Gastroesophageal sphincter (tissue), 3 donors: ENCODE measurements at regions not wholly inside any gene's neighbourhood (a gene's known extent, or its start where the extent isn't known, plus 50 kb on each side); places are given as distances from the start of the nearest gene placed in this dataset.

Source experiments
- EP300 ChIP-seq: sonication (generic); formaldehyde crosslinking; IDR thresholded peaks from one replicate; pipeline ENCODE4 v1.6.1; 2017; ENCODE audit warnings: antibody characterized with exemption, mild to moderate bottlenecking
- POLR2A ChIP-seq, 2 donors: fragments of 450-650 bp; IDR thresholded peaks; one replicate each; pipeline ENCODE4 v1.6.1; 2017; ENCODE audit warnings: antibody characterized with exemption in 2 of 2, mild to moderate bottlenecking in 2 of 2, moderate library complexity in 1 of 2
- TF ChIP-seq, protein P1 (sequence below), 4 experiments: fragments of 200-600 bp in 2 of 4; fragments of 450-650 bp in 2 of 4; sonication (generic) in 1 of 4; IDR thresholded peaks; one replicate each; pipeline ENCODE4 v1.5.1; 2017 to 2019; ENCODE audit warnings: antibody characterized with exemption in 4 of 4, mild to moderate bottlenecking in 2 of 4, moderate library complexity in 2 of 4

DNA sequence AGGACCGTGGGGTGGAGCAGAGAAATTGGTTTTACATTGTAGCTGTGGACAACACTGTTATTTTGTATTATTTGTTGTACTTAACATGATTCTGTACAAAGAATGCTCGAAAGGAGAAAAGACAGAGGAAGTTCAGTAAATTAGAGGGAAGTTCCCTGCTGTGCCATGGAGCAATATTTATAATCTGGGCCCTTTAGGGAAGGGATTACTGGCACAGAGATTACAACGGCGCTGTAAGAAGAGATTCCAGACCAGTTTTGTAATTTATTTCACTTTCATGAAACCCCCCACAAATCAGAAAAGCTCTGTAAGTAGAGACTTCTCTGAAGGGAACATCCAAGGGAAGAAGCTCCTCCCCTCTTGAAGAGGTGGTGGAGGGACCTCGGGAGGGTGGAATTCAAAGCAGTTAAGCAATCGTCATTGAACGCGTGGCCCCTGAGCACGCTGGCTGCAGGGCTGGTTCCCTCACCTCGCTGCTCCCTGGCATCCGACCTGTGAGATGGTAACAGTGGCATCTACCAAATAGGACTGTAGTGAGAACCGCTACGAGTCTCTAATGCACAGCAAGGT is 113.5 kb downstream of the KLF6 start:
- TF ChIP-seq, protein P1, sequence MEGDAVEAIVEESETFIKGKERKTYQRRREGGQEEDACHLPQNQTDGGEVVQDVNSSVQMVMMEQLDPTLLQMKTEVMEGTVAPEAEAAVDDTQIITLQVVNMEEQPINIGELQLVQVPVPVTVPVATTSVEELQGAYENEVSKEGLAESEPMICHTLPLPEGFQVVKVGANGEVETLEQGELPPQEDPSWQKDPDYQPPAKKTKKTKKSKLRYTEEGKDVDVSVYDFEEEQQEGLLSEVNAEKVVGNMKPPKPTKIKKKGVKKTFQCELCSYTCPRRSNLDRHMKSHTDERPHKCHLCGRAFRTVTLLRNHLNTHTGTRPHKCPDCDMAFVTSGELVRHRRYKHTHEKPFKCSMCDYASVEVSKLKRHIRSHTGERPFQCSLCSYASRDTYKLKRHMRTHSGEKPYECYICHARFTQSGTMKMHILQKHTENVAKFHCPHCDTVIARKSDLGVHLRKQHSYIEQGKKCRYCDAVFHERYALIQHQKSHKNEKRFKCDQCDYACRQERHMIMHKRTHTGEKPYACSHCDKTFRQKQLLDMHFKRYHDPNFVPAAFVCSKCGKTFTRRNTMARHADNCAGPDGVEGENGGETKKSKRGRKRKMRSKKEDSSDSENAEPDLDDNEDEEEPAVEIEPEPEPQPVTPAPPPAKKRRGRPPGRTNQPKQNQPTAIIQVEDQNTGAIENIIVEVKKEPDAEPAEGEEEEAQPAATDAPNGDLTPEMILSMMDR (IDR thresholded peaks at IDR 0.05), result no peak
- no peak for TF ChIP-seq POLR2A (IDR thresholded peaks at IDR 0.05)
- no peak for TF ChIP-seq EP300
